Activated naive CD4-positive, alpha-beta T cell treated with anti-CD3 and anti-CD28 coated beads, Interleukin-2, amount 50 U/mL, for 72 hours (primary cell): ENCODE measurements at regions not wholly inside any gene's neighbourhood (a gene's known extent, or its start where the extent isn't known, plus 50 kb on each side); places are given as distances from the start of the nearest gene placed in this dataset.

ENCODE experiments used
- ATAC-seq, 2 donors: fragments of 150-1000 bp; cut with Tn5 transposase; 2 replicates each; pipeline ENCODE4 v1.10.0; 2021; ENCODE audit warnings: mild to moderate bottlenecking in 2 of 2, moderate library complexity in 2 of 2
- DNase-seq, 2 donors: peaks; one replicate each; pipeline ENCODE4 v3.0.0; 2021 to 2022; ENCODE audit warnings: low spot score in 2 of 2
- H3K27ac Mint-ChIP-seq, 2 donors: one replicate each; pipeline ENCODE4 v1.8.0; 2022; ENCODE audit warnings: mild to moderate bottlenecking in 2 of 2, mixed read lengths in 2 of 2
- H3K36me3 Mint-ChIP-seq, 2 donors: one replicate each; pipeline ENCODE4 v1.8.0; 2022; ENCODE audit warnings: mixed read lengths in 2 of 2
- H3K9me3 Mint-ChIP-seq, 2 donors: one replicate each; pipeline ENCODE4 v1.8.0; 2022; ENCODE audit warnings: mixed read lengths in 2 of 2

DNA sequence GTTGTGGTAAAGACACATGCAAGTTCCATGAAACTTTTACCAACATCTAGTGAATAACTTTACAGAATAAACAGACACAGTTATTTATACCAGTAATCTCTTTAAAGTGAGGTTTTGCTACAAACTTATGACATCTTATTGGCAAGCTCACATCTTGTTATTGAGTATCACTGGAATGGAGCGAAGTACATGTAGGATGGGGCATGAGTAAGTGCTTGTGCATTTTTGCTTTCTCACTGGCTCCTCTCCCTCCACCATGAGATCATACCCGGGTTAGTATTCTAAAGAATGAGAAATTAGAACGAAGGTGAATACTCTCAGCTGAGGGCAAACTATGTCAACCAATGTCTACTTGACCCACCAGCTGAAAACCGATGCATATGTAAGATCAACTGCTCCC is 193.3 kb upstream of the ZNF717 start:
- Mint-ChIP-seq H3K9me3 (peaks cover 11 to 19% of the 10 kb centered on the region in 2 donors), H3K27ac (no peak overlapping the region), H3K36me3 (peaks cover 0 to 5% of the 10 kb centered on the region in 2 donors)
- ATAC-seq (no peak), DNase-seq (no peak)

GRCh38 chr3:75981401-75981800 is 196.1 kb upstream of the ZNF717 start:
- Mint-ChIP-seq H3K36me3 (peaks cover 0 to 5% of the 10 kb centered on the region in 2 donors), H3K27ac (no peak overlapping the region), H3K9me3 (peaks cover 6 to 12% of the 10 kb centered on the region in 2 donors)
- ATAC-seq (no peak), DNase-seq (no peak)

DNA sequence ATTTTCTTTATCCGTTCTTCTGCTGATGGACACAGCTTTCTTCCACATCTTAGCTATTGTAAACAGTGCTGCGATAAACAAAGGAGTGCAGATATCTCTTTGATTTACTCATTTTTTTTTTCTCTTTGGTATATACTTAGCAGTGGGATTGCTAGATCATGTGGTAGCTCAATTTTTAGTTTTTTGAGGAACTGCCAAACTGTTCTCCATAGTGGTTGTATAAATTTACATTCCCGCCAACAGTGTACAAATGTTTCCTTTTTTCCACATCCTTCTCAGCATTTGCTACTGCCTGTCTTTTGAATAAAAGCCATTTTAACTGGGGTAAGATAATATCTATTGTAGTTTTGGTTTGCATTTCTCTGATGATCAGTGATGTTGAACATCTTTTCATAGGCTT is 196.8 kb upstream of the ZNF717 start:
- Mint-ChIP-seq H3K27ac (no peak overlapping the region), H3K9me3 (peaks cover 6 to 11% of the 10 kb centered on the region in 2 donors), H3K36me3 (peaks cover 0 to 5% of the 10 kb centered on the region in 2 donors)
- no peak for ATAC-seq
- DNase-seq = no peak

DNA sequence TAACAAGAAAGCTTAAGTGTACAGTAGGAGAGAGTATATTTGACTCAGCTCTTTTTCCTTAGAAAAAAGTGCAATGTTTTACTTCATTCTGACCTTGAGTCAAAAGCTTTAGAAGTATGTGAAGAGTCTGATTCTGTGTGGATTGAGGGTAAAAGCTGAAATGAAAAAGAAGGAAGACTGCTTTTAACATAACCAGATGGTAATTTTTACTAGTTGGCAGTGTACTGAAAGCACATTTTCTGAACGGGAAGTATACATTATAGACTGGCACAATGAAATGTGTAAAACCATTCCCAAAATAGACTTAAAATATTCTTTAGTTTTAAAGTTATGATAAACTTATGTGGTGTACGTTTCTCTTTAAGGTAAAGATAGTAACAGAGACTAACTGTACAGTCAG is 197.8 kb upstream of the ZNF717 start:
- Mint-ChIP-seq H3K27ac (no peak overlapping the region), H3K9me3 (peaks cover 9 to 11% of the 10 kb centered on the region in 2 donors), H3K36me3 (peaks cover 0 to 5% of the 10 kb centered on the region in 2 donors)
- DNase-seq = no peak
- ATAC-seq = no peak

DNA sequence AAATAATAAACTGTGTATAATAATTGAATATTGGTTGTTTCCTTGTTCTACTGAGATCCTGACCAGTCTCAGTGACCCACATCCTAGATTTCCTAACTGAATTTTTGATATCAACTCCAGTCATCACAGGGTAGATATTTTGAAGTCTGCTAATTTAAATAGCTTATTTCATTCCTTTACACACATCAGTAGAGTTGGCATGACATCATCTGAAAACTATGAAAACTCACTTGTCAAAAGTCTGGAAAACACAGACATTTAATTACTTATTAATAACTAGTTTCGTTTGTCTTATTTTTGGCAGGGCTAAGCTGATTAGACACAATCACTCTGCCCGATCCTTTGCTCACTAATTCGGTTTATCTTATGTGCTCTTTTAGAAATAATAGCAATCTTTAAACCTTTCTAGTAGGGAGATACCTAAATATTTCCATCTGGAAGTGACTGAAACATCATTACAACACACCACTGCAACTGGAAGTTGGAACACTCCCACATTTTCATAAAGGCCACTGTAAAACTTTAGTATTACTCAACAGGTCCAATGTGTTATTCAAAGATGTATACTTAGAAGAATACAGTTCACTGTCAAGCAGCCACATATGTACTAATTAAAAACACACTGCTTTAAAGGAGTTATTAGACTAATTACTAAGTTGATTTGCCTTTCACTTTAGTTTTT is 198.4 kb upstream of the ZNF717 start:
- peaks cover 8 to 9% of the 10 kb centered on the region in 2 donors for H3K9me3 Mint-ChIP-seq
- H3K27ac Mint-ChIP-seq = no peak overlapping the region
- no peak for DNase-seq
- peaks cover 0 to 5% of the 10 kb centered on the region in 2 donors for H3K36me3 Mint-ChIP-seq
- no peak for ATAC-seq

- DNase-seq (no peak), ATAC-seq (no peak)
- Mint-ChIP-seq H3K36me3 (peaks cover 0 to 5% of the 10 kb centered on the region in 2 donors), H3K9me3 (peaks cover 6 to 9% of the 10 kb centered on the region in 2 donors), H3K27ac (no peak overlapping the region)
Observed at GRCh38 chr3:75985432-75985831, 200.1 kb upstream of the ZNF717 start.

- no peak for DNase-seq
- no peaks in the 10 kb centered on the region for H3K36me3 Mint-ChIP-seq
- H3K9me3 Mint-ChIP-seq = peaks cover 7 to 9% of the 10 kb centered on the region in 2 donors
- no peak for ATAC-seq
- H3K27ac Mint-ChIP-seq = no peak overlapping the region
Observed at GRCh38 chr3:76010252-76010651, 224.9 kb upstream of the ZNF717 start.

DNA sequence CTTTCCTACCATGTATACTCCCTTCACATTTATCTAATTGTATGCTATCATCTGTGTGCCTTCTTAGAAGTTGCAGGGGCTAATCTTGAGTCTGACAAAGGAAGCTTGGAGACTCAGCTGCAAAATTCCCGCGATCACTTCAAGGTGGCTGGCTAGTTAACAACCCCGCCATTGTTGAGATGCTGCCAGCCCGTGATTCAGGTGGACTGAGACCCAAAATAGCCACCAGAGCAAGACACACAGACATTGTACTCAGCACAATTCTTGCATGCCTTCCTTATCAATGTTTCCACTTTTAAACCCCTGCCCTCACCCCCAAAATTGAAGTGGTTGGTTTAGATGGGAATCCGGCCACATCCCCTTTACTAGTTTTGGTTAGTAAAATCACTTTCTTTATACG is 225.8 kb upstream of the ZNF717 start:
- no peaks in the 10 kb centered on the region for H3K36me3 Mint-ChIP-seq
- ATAC-seq (no peak), DNase-seq (no peak)
- no peak overlapping the region for H3K27ac Mint-ChIP-seq
- peaks cover 7 to 9% of the 10 kb centered on the region in 2 donors for H3K9me3 Mint-ChIP-seq

GRCh38 chr3:76015496-76015895 is 230.1 kb upstream of the ZNF717 start:
- ATAC-seq (no peak), DNase-seq (no peak)
- H3K36me3 Mint-ChIP-seq = no peaks in the 10 kb centered on the region
- no peak overlapping the region for H3K27ac Mint-ChIP-seq
- peaks cover 2 to 6% of the 10 kb centered on the region in 2 donors for H3K9me3 Mint-ChIP-seq

- Mint-ChIP-seq H3K9me3 (peaks cover 8 to 10% of the 10 kb centered on the region in 2 donors), H3K27ac (no peak overlapping the region), H3K36me3 (no peaks in the 10 kb centered on the region)
- ATAC-seq (no peak), DNase-seq (no peak)
Observed at GRCh38 chr3:76016111-76016510, 230.8 kb upstream of the ZNF717 start.

DNA sequence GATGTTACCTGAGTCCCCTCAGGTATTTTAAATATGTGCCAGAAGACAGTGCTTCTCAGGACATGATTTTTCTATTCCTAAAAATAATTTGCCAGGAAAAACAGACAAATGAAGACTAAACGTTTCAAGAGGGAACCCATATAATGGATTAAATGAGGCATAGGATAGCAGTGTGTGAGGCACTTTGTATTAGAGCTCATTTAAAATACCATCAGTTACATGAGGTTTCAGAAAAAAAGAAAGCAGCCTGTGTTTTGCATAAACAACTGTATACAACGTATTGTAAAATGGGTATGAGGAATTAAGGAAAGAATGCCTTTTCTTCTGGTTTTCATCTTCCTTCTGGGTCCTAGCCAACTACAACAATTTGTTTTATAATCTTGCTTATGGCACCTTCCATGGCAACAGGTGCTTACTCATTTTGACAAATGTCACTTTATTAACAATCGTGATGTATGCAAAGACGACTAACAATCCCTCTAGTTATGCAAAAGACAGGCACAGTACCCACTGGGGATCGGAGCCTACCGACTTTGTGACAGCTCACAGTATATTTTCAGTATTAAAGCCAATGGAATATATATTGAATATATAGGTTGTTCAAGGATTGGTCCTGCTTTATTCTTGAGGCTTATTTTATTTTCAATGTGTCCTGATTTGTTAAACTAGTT is 231.6 kb upstream of the ZNF717 start:
- Mint-ChIP-seq H3K36me3 (no peaks in the 10 kb centered on the region), H3K9me3 (peaks cover 8 to 10% of the 10 kb centered on the region in 2 donors), H3K27ac (no peak overlapping the region)
- ATAC-seq = no peak
- no peak for DNase-seq

DNA sequence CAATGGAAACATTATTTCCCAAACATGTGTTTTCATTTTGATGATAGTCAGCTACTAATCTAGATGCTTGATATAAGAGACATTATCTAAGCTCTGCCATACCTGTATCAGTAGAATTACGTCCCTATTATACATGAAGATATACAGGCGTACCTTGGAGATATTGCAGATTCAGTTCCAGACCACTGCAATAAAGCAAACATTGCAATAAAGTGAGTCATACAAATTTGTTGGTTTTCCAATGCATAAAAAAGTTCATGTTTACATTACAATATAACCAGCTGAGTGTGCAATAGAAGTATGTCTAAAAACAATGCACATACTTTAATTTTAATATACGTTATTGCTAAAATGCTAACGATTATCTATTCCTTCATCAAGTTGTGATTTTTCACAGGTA is 236.0 kb upstream of the ZNF717 start:
- Mint-ChIP-seq H3K9me3 (peaks cover 8 to 13% of the 10 kb centered on the region in 2 donors), H3K36me3 (no peaks in the 10 kb centered on the region), H3K27ac (no peak overlapping the region)
- ATAC-seq (no peak), DNase-seq (no peak)

GRCh38 chr3:76024640-76025039 is 239.3 kb upstream of the ZNF717 start:
- no peak for ATAC-seq
- no peak for DNase-seq
- H3K9me3 Mint-ChIP-seq = peaks cover 8 to 13% of the 10 kb centered on the region in 2 donors
- H3K36me3 Mint-ChIP-seq = no peaks in the 10 kb centered on the region
- no peak overlapping the region for H3K27ac Mint-ChIP-seq

DNA sequence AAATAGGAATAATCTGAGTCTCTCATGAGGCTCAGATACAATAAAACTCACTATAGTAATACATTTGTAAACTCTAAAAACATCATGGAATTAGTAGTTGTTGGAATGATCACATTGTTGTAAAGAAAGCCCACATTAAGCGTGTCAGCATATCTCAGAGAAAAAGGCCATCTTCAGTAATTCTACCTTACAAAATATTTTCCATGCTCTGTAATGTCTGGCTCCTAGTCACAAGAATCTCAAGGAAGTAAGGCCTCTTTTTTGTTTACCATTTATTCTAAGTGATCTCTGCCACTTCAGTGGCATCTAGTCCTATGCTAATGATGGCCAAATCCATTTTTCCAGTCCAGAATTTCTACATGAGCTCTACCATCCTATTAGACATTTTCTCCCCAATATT is 240.2 kb upstream of the ZNF717 start:
- Mint-ChIP-seq H3K27ac (no peak overlapping the region), H3K9me3 (peaks cover 5 to 12% of the 10 kb centered on the region in 2 donors), H3K36me3 (no peaks in the 10 kb centered on the region)
- DNase-seq (no peak), ATAC-seq (no peak)

DNA sequence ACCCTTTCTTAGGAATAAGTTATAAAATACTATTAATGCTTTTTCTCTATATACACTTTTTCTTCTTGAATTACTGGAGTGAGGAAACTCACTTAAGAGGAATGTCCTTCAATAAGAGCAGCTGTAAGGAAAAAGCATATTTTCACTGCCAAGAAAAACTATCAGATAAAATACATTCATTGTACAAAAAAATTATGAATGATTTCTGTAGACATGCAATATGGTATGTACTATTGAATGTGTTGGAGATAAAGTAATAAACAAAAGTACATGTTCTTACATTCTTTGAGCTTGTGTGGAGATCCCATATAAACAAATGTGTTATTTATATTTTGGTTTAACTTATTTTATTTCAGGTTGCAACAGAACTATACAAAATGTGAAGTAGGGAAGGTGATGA is 241.0 kb upstream of the ZNF717 start:
- no peaks in the 10 kb centered on the region for H3K36me3 Mint-ChIP-seq
- DNase-seq (no peak), ATAC-seq (no peak)
- H3K9me3 Mint-ChIP-seq = peaks cover 4 to 14% of the 10 kb centered on the region in 2 donors
- no peak overlapping the region for H3K27ac Mint-ChIP-seq

- peaks cover 0 to 8% of the 10 kb centered on the region in 2 donors for H3K36me3 Mint-ChIP-seq
- DNase-seq = no peak
- ATAC-seq = no peak
- H3K9me3 Mint-ChIP-seq = peaks cover 9 to 15% of the 10 kb centered on the region in 2 donors
- no peak overlapping the region for H3K27ac Mint-ChIP-seq
Observed at GRCh38 chr3:76028774-76029173, 243.4 kb upstream of the ZNF717 start.

- no peak for ATAC-seq
- peaks cover 22 to 25% of the 10 kb centered on the region in 2 donors for H3K9me3 Mint-ChIP-seq
- DNase-seq = no peak
- H3K27ac Mint-ChIP-seq = no peak overlapping the region
- H3K36me3 Mint-ChIP-seq = peaks cover 0 to 8% of the 10 kb centered on the region in 2 donors
Observed at GRCh38 chr3:76034649-76035048, 249.3 kb upstream of the ZNF717 start.

GRCh38 chr3:76035117-76035516 is 249.8 kb upstream of the ZNF717 start:
- Mint-ChIP-seq H3K36me3 (peaks cover 0 to 8% of the 10 kb centered on the region in 2 donors), H3K27ac (no peak overlapping the region), H3K9me3 (peaks cover 22 to 25% of the 10 kb centered on the region in 2 donors)
- ATAC-seq (no peak), DNase-seq (no peak)
